Retinal pigment epithelial cell (primary cell): ENCODE measurements at regions not wholly inside any gene's neighbourhood (a gene's known extent, or its start where the extent isn't known, plus 50 kb on each side); places are given as distances from the start of the nearest gene placed in this dataset.

Experiments used
- DNase-seq: peaks from one replicate; pipeline ENCODE4 v3.0.0-alpha.2; 2010; ENCODE audit warnings: low read depth
- H3K4me3 ChIP-seq: 2 replicates; pipeline ENCODE4 v1.5.1; 2011; ENCODE audit warnings: mild to moderate bottlenecking, low read length, control low read depth, moderate library complexity
- TF ChIP-seq, protein P1 (sequence below): conservative IDR thresholded peaks from 2 replicates; pipeline ENCODE4 v1.5.1; 2011; ENCODE audit warnings: low read depth, low read length, control low read depth, inconsistent platforms

GRCh38 chr12:19689801-19690472 is 250.6 kb downstream of the AEBP2 start:
- H3K4me3 ChIP-seq = no peak overlapping the region
- TF ChIP-seq, protein P1, sequence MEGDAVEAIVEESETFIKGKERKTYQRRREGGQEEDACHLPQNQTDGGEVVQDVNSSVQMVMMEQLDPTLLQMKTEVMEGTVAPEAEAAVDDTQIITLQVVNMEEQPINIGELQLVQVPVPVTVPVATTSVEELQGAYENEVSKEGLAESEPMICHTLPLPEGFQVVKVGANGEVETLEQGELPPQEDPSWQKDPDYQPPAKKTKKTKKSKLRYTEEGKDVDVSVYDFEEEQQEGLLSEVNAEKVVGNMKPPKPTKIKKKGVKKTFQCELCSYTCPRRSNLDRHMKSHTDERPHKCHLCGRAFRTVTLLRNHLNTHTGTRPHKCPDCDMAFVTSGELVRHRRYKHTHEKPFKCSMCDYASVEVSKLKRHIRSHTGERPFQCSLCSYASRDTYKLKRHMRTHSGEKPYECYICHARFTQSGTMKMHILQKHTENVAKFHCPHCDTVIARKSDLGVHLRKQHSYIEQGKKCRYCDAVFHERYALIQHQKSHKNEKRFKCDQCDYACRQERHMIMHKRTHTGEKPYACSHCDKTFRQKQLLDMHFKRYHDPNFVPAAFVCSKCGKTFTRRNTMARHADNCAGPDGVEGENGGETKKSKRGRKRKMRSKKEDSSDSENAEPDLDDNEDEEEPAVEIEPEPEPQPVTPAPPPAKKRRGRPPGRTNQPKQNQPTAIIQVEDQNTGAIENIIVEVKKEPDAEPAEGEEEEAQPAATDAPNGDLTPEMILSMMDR = no peak
- DNase-seq = no peak

- TF ChIP-seq, protein P1 = no peak
- DNase-seq = no peak
- no peak overlapping the region for H3K4me3 ChIP-seq
Observed at GRCh38 chr12:19692091-19692490, 252.8 kb downstream of the AEBP2 start.

DNA sequence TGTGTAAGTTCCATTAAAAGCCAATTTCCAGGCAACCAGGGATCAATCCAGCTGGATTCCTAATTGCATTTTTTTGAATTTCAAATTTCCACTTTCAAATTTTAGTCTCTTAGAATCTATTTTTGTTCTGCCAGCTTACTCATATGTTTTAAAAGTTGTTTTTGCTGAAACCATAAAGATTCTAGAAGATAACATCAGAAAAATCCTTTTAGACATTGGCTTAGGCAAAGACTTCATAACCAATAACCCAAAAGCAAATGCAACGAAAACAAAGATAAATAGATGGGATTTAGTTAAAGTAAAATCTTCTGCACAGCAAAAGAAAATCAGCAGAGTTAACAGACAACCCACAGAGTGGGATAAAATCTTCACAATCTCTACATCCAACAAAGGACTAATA is 253.3 kb downstream of the AEBP2 start:
- no peak overlapping the region for H3K4me3 ChIP-seq
- TF ChIP-seq, protein P1 = no peak
- DNase-seq = no peak

GRCh38 chr12:19694627-19695026 is 255.3 kb downstream of the AEBP2 start:
- TF ChIP-seq, protein P1 = no peak
- no peak for DNase-seq
- H3K4me3 ChIP-seq = no peak overlapping the region

GRCh38 chr12:19695244-19696098 is 256.2 kb downstream of the AEBP2 start:
- no peak overlapping the region for H3K4me3 ChIP-seq
- TF ChIP-seq, protein P1 = no peak
- DNase-seq = no peak

GRCh38 chr12:19700969-19701368 is 261.7 kb downstream of the AEBP2 start:
- TF ChIP-seq, protein P1 = no peak
- DNase-seq = no peak
- H3K4me3 ChIP-seq = no peak overlapping the region
